CD14-positive monocyte (primary cell): ENCODE measurements at regions not wholly inside any gene's neighbourhood (a gene's known extent, or its start where the extent isn't known, plus 50 kb on each side); places are given as distances from the start of the nearest gene placed in this dataset.

ENCODE experiments used
- DNase-seq, 3 donors: peaks; one replicate each; pipeline ENCODE4 v3.0.0-alpha.2; 2011 to 2022
- H2AFZ ChIP-seq: 2 replicates; pipeline ENCODE4 v1.6.0; 2012; ENCODE audit warnings: mild to moderate bottlenecking, low read depth, low read length, inconsistent platforms; ENCODE audit not compliant: insufficient read depth, poor library complexity, severe bottlenecking
- H3K27ac ChIP-seq, 2 donors: 1 replicate in 1 of 2; 2 replicates in 1 of 2; pipeline ENCODE4 v1.5.1; 2012 to 2013; ENCODE audit warnings: low read length in 2 of 2, control low read depth in 1 of 2, inconsistent platforms in 1 of 2, low read depth in 1 of 2, mild to moderate bottlenecking in 1 of 2
- H3K27me3 ChIP-seq, 2 donors: one replicate each; pipeline versions ENCODE4 v1.6.0 to v1.6.1; 2011 to 2013; ENCODE audit warnings: low read length in 2 of 2; ENCODE audit not compliant: control insufficient read depth in 2 of 2, insufficient read depth in 2 of 2
- H3K36me3 ChIP-seq, 2 donors: replicated peaks in 1 of 2; 1 replicate in 1 of 2; 2 replicates in 1 of 2; pipeline versions ENCODE4 v1.5.1 to v1.6.1; 2012 to 2013; ENCODE audit warnings: low read length in 2 of 2, control low read depth in 1 of 2, inconsistent platforms in 1 of 2, mild to moderate bottlenecking in 1 of 2; ENCODE audit not compliant: insufficient read depth in 2 of 2, control insufficient read depth in 1 of 2
- H3K4me1 ChIP-seq, 2 donors: 1 replicate in 1 of 2; 2 replicates in 1 of 2; pipeline versions ENCODE4 v1.5.1 to v1.6.1; 2012 to 2013; ENCODE audit warnings: low read length in 2 of 2, control low read depth in 1 of 2, inconsistent platforms in 1 of 2, mild to moderate bottlenecking in 1 of 2, moderate library complexity in 1 of 2; ENCODE audit not compliant: insufficient read depth in 2 of 2, control insufficient read depth in 1 of 2
- H3K4me2 ChIP-seq: replicated peaks from 2 replicates; pipeline ENCODE3; 2012; ENCODE audit warnings: low read length, moderate library complexity, mild to moderate bottlenecking; ENCODE audit not compliant: poor library complexity, severe bottlenecking; ENCODE audit errors: extremely low read depth
- H3K4me3 ChIP-seq, 3 experiments: fragments of 200-600 bp in 1 of 3; sonication (generic) in 1 of 3; replicated peaks in 1 of 3; 1 replicate in 2 of 3; 2 replicates in 1 of 3; pipeline ENCODE4 v1.5.1; 2011 to 2013; ENCODE audit warnings: low read length in 3 of 3, mild to moderate bottlenecking in 3 of 3, control low read depth in 2 of 3, low read depth in 2 of 3, inconsistent platforms in 1 of 3, moderate library complexity in 1 of 3
- H3K79me2 ChIP-seq: 2 replicates; pipeline ENCODE4 v1.6.0; 2012; ENCODE audit warnings: mild to moderate bottlenecking, control low read depth, inconsistent platforms, low read length, moderate library complexity; ENCODE audit not compliant: insufficient read depth
- H3K9ac ChIP-seq: 2 replicates; pipeline ENCODE4 v1.6.0; 2017; ENCODE audit warnings: low read length, mild to moderate bottlenecking; ENCODE audit not compliant: insufficient read depth, poor library complexity, severe bottlenecking
- H3K9me3 ChIP-seq, 2 donors: replicated peaks in 1 of 2; 1 replicate in 1 of 2; 2 replicates in 1 of 2; pipeline versions ENCODE4 v1.5.1 to v1.6.1; 2012 to 2013; ENCODE audit warnings: low read length in 2 of 2, control low read depth in 1 of 2; ENCODE audit not compliant: control insufficient read depth in 1 of 2, insufficient read depth in 1 of 2
- H4K20me1 ChIP-seq: 2 replicates; pipeline ENCODE4 v1.6.0; 2012; ENCODE audit warnings: mild to moderate bottlenecking, low read length, control low read depth, moderate library complexity; ENCODE audit not compliant: insufficient read depth
- H3K27ac Mint-ChIP-seq, 7 donors: one replicate each; pipeline ENCODE4 v1.8.0; 2020; ENCODE audit warnings: mild to moderate bottlenecking in 7 of 7, mixed read lengths in 7 of 7, moderate library complexity in 6 of 7, inconsistent platforms in 2 of 7
- H3K27me3 Mint-ChIP-seq, 3 donors: one replicate each; pipeline ENCODE4 v1.8.0; 2021 to 2022; ENCODE audit warnings: low read depth in 3 of 3, mild to moderate bottlenecking in 3 of 3, mixed read lengths in 3 of 3, moderate library complexity in 3 of 3, inconsistent platforms in 1 of 3
- H3K36me3 Mint-ChIP-seq, 2 donors: one replicate each; pipeline ENCODE4 v1.8.0; 2020; ENCODE audit warnings: mixed read lengths in 2 of 2, inconsistent platforms in 1 of 2, mild to moderate bottlenecking in 1 of 2
- H3K4me1 Mint-ChIP-seq: one replicate; pipeline ENCODE4 v1.8.0; 2020; ENCODE audit warnings: mild to moderate bottlenecking, mixed read lengths
- H3K4me3 Mint-ChIP-seq, 2 donors: one replicate each; pipeline ENCODE4 v1.8.0; 2020; ENCODE audit warnings: mild to moderate bottlenecking in 2 of 2, mixed read lengths in 2 of 2, moderate library complexity in 1 of 2
- H3K9me3 Mint-ChIP-seq, 7 donors: one replicate each; pipeline ENCODE4 v1.8.0; 2020 to 2022; ENCODE audit warnings: mixed read lengths in 7 of 7, mild to moderate bottlenecking in 6 of 7, moderate library complexity in 6 of 7, inconsistent platforms in 2 of 7
- CTCF ChIP-seq: fragments of 200-600 bp; IDR thresholded peaks from one replicate; pipeline ENCODE4 v1.8.0; 2022; ENCODE audit warnings: antibody characterized with exemption, mild to moderate bottlenecking
- WGBS: methylation state at CpG from one replicate; pipeline ENCODE4 v1.1.5; 2013; ENCODE audit warnings: missing lambda C conversion rate; ENCODE audit not compliant: insufficient coverage; 5-methylcytosine and 5-hydroxymethylcytosine counted together
- intact Hi-C, 2 donors: fragments of 100-400 bp; cut with micrococcal nuclease; formaldehyde crosslinking; loops; one replicate each; pipeline versions ENCODE4 v1.15.0 to v1.15.1; 2023

GRCh38 chr6:103570431-103570830, 1289.3 kb downstream of the HACE1 start:
- Mint-ChIP-seq H3K27ac (no peak overlapping the region), H3K9me3 (peaks cover 0 to 2% (median 0%) of the 10 kb centered on the region in 7 donors), H3K4me3 (no peak overlapping the region), H3K4me1 (no peaks in the 10 kb centered on the region), H3K36me3 (no peaks in the 10 kb centered on the region), H3K27me3 (no peaks in the 10 kb centered on the region)
- Histone ChIP-seq H3K4me2 (no peak overlapping the region), H3K4me1 (no peaks in the 10 kb centered on the region), H4K20me1 (no peaks in the 10 kb centered on the region), H3K27me3 (no peaks in the 10 kb centered on the region), H2AFZ (no peak overlapping the region), H3K36me3 (no peaks in the 10 kb centered on the region), H3K9me3 (no peaks in the 10 kb centered on the region), H3K4me3 (no peak overlapping the region), H3K9ac (no peak overlapping the region), H3K27ac (no peak overlapping the region), H3K79me2 (no peaks in the 10 kb centered on the region)
- WGBS: no CpG with 5 or more reads among the region's 2 CpGs
- TF ChIP-seq CTCF: no peak
- intact Hi-C loops: no loop called here
- no peak for DNase-seq

DNA sequence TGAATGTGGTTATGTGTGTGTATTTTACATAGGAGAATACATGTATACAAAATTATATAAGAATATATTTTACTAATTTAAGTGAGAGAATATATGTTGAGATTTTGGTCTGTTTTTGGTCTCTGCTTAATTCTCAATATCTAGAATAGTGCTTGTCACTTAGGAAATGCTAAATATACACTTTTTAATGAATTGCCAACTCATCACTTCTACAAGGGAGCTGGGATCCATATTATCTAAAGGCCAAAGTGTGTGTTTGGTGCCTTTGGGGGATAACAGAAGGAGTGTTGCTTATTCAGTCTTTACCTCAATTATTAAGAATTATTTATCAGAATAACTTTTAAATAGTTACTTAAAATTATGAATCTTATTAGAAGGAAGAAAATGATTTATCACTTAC, 1304.8 kb downstream of the HACE1 start:
- Histone ChIP-seq H3K4me1 (no peaks in the 10 kb centered on the region), H2AFZ (no peak overlapping the region), H3K36me3 (no peaks in the 10 kb centered on the region), H3K79me2 (no peaks in the 10 kb centered on the region), H3K4me3 (no peak overlapping the region), H3K27me3 (no peaks in the 10 kb centered on the region), H3K27ac (no peak overlapping the region), H3K9me3 (no peaks in the 10 kb centered on the region), H3K4me2 (no peak overlapping the region), H3K9ac (no peak overlapping the region), H4K20me1 (no peaks in the 10 kb centered on the region)
- H3K4me1 Mint-ChIP-seq: no peaks in the 10 kb centered on the region
- intact Hi-C loops: no loop called here
- no peak overlapping the region for H3K4me3 Mint-ChIP-seq
- DNase-seq: no peak
- TF ChIP-seq CTCF: no peak
- H3K27me3 Mint-ChIP-seq: no peaks in the 10 kb centered on the region
- H3K27ac Mint-ChIP-seq: no peak overlapping the region
- H3K36me3 Mint-ChIP-seq: no peaks in the 10 kb centered on the region
- H3K9me3 Mint-ChIP-seq: peaks cover 0 to 3% (median 0%) of the 10 kb centered on the region in 7 donors
